ENCODE measurements at regions not wholly inside any gene's neighbourhood (a gene's known extent, or its start where the extent isn't known, plus 50 kb on each side); places are given as distances from the start of the nearest gene placed in this dataset.

- H3K27me3 ChIP-seq (replicated peaks; ENCODE audit: insufficient read depth): no peaks in the 10 kb centered on the region
- no peak overlapping the region for H3K4me2 ChIP-seq (ENCODE audit: unreplicated experiment)
- H3K4me1 ChIP-seq (ENCODE audit: insufficient read depth): peaks cover 17% of the 10 kb centered on the region
- H3K4me3 ChIP-seq: no peak overlapping the region
- no peak overlapping the region for H3K9ac ChIP-seq
- no peak overlapping the region for H2AFZ ChIP-seq
- WGBS, 2 experiments (ENCODE audit: low coverage in 1 of 2, low lambda C conversion rate in 2 of 2, missing lambda C conversion rate in 2 of 2): 83 to 91% methylated on average over 4 of the region's 4 CpGs
- no peak for DNase-seq
- H3K9me2 ChIP-seq (ENCODE audit: insufficient read depth): no peaks in the 10 kb centered on the region
- H3K36me3 ChIP-seq (ENCODE audit: low read depth): no peaks in the 10 kb centered on the region
- H4K20me1 ChIP-seq (ENCODE audit: insufficient read depth): no peaks in the 10 kb centered on the region
- no peak overlapping the region for H3K27ac ChIP-seq
- no peak for TF ChIP-seq EZH2phosphoT487 (IDR thresholded peaks at IDR 0.05; ENCODE audit: insufficient read depth, low read depth)
- no peak for TF ChIP-seq EZH2 (IDR thresholded peaks at IDR 0.05; ENCODE audit: insufficient read depth, poor library complexity, severe bottlenecking)
- in situ Hi-C loops (cut with MboI): no loop called here
- H3K9me3 ChIP-seq (ENCODE audit: low read depth): no peaks in the 10 kb centered on the region
- H3F3A ChIP-seq (ENCODE audit: insufficient read depth): peaks cover 17% of the 10 kb centered on the region
- H3K79me2 ChIP-seq (ENCODE audit: insufficient read depth): no peaks in the 10 kb centered on the region
Observed at GRCh38 chr1:221416142-221416541, 325.7 kb downstream of the DUSP10 start.

DNA sequence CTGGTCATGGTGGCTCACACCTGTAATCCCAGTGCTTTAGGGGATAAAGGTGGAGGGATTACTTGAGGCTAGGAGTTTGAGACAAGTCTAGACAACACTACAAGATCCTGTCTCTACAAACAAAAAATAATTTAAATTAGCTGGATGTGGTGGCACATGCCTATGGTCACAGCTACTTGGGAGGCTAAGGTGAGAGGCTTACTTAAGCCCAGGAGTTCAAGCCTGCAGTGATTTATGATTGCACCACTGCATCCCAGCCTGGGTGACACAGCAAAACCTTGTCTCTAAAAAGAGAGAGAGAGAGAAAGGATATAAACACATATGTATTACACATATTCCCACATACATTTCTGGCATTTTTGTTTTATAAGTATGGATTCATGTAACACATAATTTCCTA is 325.2 kb downstream of the DUSP10 start:
- no peaks in the 10 kb centered on the region for H4K20me1 ChIP-seq (ENCODE audit: insufficient read depth)
- TF ChIP-seq EZH2phosphoT487 (IDR thresholded peaks at IDR 0.05; ENCODE audit: insufficient read depth, low read depth) (no peak), EZH2 (IDR thresholded peaks at IDR 0.05; ENCODE audit: insufficient read depth, poor library complexity, severe bottlenecking) (no peak)
- no peak overlapping the region for H2AFZ ChIP-seq
- no peaks in the 10 kb centered on the region for H3K36me3 ChIP-seq (ENCODE audit: low read depth)
- no peaks in the 10 kb centered on the region for H3K9me2 ChIP-seq (ENCODE audit: insufficient read depth)
- no peak overlapping the region for H3K9ac ChIP-seq
- H3K4me2 ChIP-seq (ENCODE audit: unreplicated experiment): no peak overlapping the region
- no peak overlapping the region for H3K4me3 ChIP-seq
- H3F3A ChIP-seq (ENCODE audit: insufficient read depth): peaks cover 17% of the 10 kb centered on the region
- no peak overlapping the region for H3K27ac ChIP-seq
- no peaks in the 10 kb centered on the region for H3K9me3 ChIP-seq (ENCODE audit: low read depth)
- H3K79me2 ChIP-seq (ENCODE audit: insufficient read depth): no peaks in the 10 kb centered on the region
- peaks cover 17% of the 10 kb centered on the region for H3K4me1 ChIP-seq (ENCODE audit: insufficient read depth)
- no peak for DNase-seq
- H3K27me3 ChIP-seq (replicated peaks; ENCODE audit: insufficient read depth): no peaks in the 10 kb centered on the region
- in situ Hi-C loops (cut with MboI): no loop called here

- TF ChIP-seq EZH2 (IDR thresholded peaks at IDR 0.05; ENCODE audit: insufficient read depth, poor library complexity, severe bottlenecking) (no peak), EZH2phosphoT487 (IDR thresholded peaks at IDR 0.05; ENCODE audit: insufficient read depth, low read depth) (no peak)
- H3K27me3 ChIP-seq (replicated peaks; ENCODE audit: insufficient read depth): no peaks in the 10 kb centered on the region
- H4K20me1 ChIP-seq (ENCODE audit: insufficient read depth): no peaks in the 10 kb centered on the region
- no peak for DNase-seq
- H3K4me1 ChIP-seq (ENCODE audit: insufficient read depth): peaks cover 17% of the 10 kb centered on the region
- no peak overlapping the region for H3K4me3 ChIP-seq
- no peaks in the 10 kb centered on the region for H3K79me2 ChIP-seq (ENCODE audit: insufficient read depth)
- no peaks in the 10 kb centered on the region for H3K9me2 ChIP-seq (ENCODE audit: insufficient read depth)
- H3K36me3 ChIP-seq (ENCODE audit: low read depth): no peaks in the 10 kb centered on the region
- WGBS, 2 experiments (ENCODE audit: low coverage in 1 of 2, low lambda C conversion rate in 2 of 2, missing lambda C conversion rate in 2 of 2): 70 to 86% methylated on average over 1 of the region's 1 CpG
- no peak overlapping the region for H3K9ac ChIP-seq
- no peak overlapping the region for H2AFZ ChIP-seq
- H3K27ac ChIP-seq: no peak overlapping the region
- H3K9me3 ChIP-seq (ENCODE audit: low read depth): no peaks in the 10 kb centered on the region
- peaks cover 17% of the 10 kb centered on the region for H3F3A ChIP-seq (ENCODE audit: insufficient read depth)
- in situ Hi-C loops (cut with MboI): no loop called here
- H3K4me2 ChIP-seq (ENCODE audit: unreplicated experiment): no peak overlapping the region
Observed at GRCh38 chr1:221418346-221418745, 323.5 kb downstream of the DUSP10 start.

GRCh38 chr1:221419513-221420095 is 322.3 kb downstream of the DUSP10 start:
- Histone ChIP-seq H3K9ac (no peak overlapping the region), H3K9me2 (ENCODE audit: insufficient read depth) (no peaks in the 10 kb centered on the region), H3K4me1 (ENCODE audit: insufficient read depth) (peaks cover 17% of the 10 kb centered on the region), H3F3A (ENCODE audit: insufficient read depth) (peaks cover 17% of the 10 kb centered on the region), H2AFZ (no peak overlapping the region), H3K79me2 (ENCODE audit: insufficient read depth) (no peaks in the 10 kb centered on the region), H4K20me1 (ENCODE audit: insufficient read depth) (no peaks in the 10 kb centered on the region), H3K27ac (no peak overlapping the region), H3K9me3 (ENCODE audit: low read depth) (no peaks in the 10 kb centered on the region), H3K27me3 (replicated peaks; ENCODE audit: insufficient read depth) (no peaks in the 10 kb centered on the region), H3K36me3 (ENCODE audit: low read depth) (no peaks in the 10 kb centered on the region), H3K4me3 (no peak overlapping the region), H3K4me2 (ENCODE audit: unreplicated experiment) (peak overlapping the region; percentile 33)
- in situ Hi-C loops (cut with MboI): no loop called here
- peak; percentile 91 for DNase-seq
- TF ChIP-seq EZH2 (IDR thresholded peaks at IDR 0.05; ENCODE audit: insufficient read depth, poor library complexity, severe bottlenecking) (no peak), EZH2phosphoT487 (IDR thresholded peaks at IDR 0.05; ENCODE audit: insufficient read depth, low read depth) (no peak)
- 15 to 20% methylated on average over 3 of the region's 3 CpGs for whole genome bisulfite sequencing, 2 experiments (ENCODE audit: low coverage in 1 of 2, low lambda C conversion rate in 2 of 2, missing lambda C conversion rate in 2 of 2)

DNA sequence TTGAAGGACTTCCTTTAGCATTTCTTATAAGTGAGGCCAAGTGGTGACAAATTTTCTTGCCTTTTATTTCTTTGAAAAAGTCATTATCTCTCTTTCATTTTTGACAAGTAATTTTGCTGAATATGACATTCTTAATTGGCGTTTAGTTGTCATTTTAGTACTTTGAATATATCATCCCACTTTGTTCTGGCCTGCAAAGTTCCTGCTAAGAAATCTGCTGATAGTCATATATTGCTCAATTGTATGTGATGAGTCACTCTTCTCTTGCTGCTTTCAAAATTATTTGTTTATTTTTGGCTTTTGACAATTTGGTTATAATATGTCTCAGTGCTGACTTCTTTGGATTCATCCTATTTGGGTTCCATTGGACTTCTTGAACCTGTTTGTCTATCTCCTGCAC is 312.6 kb downstream of the DUSP10 start:
- Histone ChIP-seq H3K4me1 (ENCODE audit: insufficient read depth) (no peaks in the 10 kb centered on the region), H3K9me3 (ENCODE audit: low read depth) (no peaks in the 10 kb centered on the region), H3F3A (ENCODE audit: insufficient read depth) (peaks cover 4% of the 10 kb centered on the region; the same call in 1 of the 2 replicates), H4K20me1 (ENCODE audit: insufficient read depth) (no peaks in the 10 kb centered on the region), H3K9me2 (ENCODE audit: insufficient read depth) (no peaks in the 10 kb centered on the region), H3K9ac (no peak overlapping the region), H3K36me3 (ENCODE audit: low read depth) (no peaks in the 10 kb centered on the region), H3K79me2 (ENCODE audit: insufficient read depth) (no peaks in the 10 kb centered on the region), H3K27ac (no peak overlapping the region), H3K27me3 (replicated peaks; ENCODE audit: insufficient read depth) (no peaks in the 10 kb centered on the region), H2AFZ (no peak overlapping the region), H3K4me3 (no peak overlapping the region), H3K4me2 (ENCODE audit: unreplicated experiment) (no peak overlapping the region)
- DNase-seq: peak; percentile 68
- 4 to 5% methylated on average over 1 of the region's 1 CpG for WGBS, 2 experiments (ENCODE audit: low coverage in 1 of 2, low lambda C conversion rate in 2 of 2, missing lambda C conversion rate in 2 of 2)
- in situ Hi-C loops (cut with MboI): no loop called here
- TF ChIP-seq EZH2 (IDR thresholded peaks at IDR 0.05; ENCODE audit: insufficient read depth, poor library complexity, severe bottlenecking): no peak
- TF ChIP-seq EZH2phosphoT487 (IDR thresholded peaks at IDR 0.05; ENCODE audit: insufficient read depth, low read depth): no peak
